ENCODE measurements at regions not wholly inside any gene's neighbourhood (a gene's known extent, or its start where the extent isn't known, plus 50 kb on each side); places are given as distances from the start of the nearest gene placed in this dataset.

DNA sequence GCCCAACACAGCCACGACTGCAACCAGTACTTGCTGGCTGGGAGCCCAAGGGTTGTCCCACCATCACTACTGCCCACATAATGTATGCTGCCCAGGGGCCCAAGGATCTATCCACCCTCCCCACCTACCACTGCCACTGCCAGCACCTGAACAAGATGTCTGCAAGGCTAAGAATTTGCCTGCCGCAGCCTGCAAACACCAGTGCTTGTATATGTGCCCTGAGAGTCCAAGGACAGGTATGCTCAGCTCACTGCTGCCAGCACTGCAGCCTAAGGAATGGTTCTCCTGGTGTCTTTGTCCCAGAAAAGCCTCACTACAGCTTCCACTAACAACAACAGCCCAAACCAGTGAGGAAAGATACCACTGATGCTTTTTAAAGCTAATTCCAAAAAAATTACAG, 1174.0 kb downstream of the SORCS1 start:
- no peak for TF ChIP-seq CTCF (IDR thresholded peaks at IDR 0.05; ENCODE audit: insufficient read depth, low read length, poor library complexity, severe bottlenecking)
- Histone ChIP-seq H3K36me3 (ENCODE audit: low read length) (no peaks in the 10 kb centered on the region), H3K9ac (ENCODE audit: low read length) (no peak overlapping the region), H2AFZ (ENCODE audit: low read depth, low read length, severe bottlenecking) (no peak overlapping the region), H3K9me3 (ENCODE audit: insufficient read depth, low read length) (no peaks in the 10 kb centered on the region), H3F3A (ENCODE audit: insufficient read depth) (no peaks in the 10 kb centered on the region), H3K9me2 (replicated peaks; ENCODE audit: insufficient read depth, low read length) (no peaks in the 10 kb centered on the region), H3K27me3 (ENCODE audit: low read length) (no peaks in the 10 kb centered on the region), H3K4me2 (ENCODE audit: low read depth, low read length, poor library complexity, severe bottlenecking) (no peak overlapping the region), H3K4me3 (ENCODE audit: insufficient read depth, low read length, poor library complexity, severe bottlenecking) (no peak overlapping the region), H3K27ac (ENCODE audit: low read depth, low read length) (no peak overlapping the region), H3K79me2 (ENCODE audit: insufficient read depth, low read length) (no peaks in the 10 kb centered on the region), H4K20me1 (ENCODE audit: low read depth, low read length) (no peaks in the 10 kb centered on the region)

DNA sequence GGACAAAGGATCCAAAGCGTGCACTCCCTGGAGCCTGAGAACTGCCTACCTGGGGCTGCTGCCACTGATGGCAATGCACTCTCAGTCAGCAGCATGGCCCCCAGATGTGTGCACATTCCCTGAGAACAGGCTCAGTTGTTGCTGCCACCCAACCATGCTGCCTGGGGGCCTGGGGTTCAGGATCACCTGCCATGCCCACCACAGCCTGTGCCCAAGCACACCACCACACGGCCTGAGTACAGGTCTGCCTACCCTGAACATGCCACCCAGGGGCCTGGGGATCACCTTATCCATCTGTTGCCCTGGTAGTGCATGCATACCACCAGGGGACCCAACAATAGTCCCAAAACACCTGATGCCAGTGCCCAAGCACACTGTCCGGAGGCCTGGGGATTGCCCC, 1174.5 kb downstream of the SORCS1 start:
- Histone ChIP-seq H3K4me3 (ENCODE audit: insufficient read depth, low read length, poor library complexity, severe bottlenecking) (no peak overlapping the region), H2AFZ (ENCODE audit: low read depth, low read length, severe bottlenecking) (no peak overlapping the region)
- TF ChIP-seq CTCF (IDR thresholded peaks at IDR 0.05; ENCODE audit: insufficient read depth, low read length, poor library complexity, severe bottlenecking) (no peak), EZH2phosphoT487 (conservative IDR thresholded peaks at IDR 0.05; ENCODE audit: low read length) (no peak)

DNA sequence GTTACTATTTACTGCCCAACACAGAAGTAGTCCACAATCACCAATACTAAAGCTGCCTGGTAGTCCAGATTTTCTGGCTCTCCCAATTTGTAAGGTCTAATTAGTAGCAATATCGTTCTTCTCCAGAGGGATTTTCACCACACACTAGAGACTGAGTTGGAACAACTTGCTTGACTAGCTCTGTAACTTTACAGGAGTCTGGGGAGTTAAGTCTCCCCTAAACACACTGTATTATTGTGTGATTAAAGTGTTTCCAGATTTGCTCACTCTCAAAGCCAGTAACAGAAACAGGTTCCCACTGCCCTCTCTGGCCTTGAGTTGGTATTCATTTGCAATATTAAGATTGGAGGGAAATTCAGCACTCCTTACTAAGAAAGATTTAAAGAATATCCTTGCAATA, 1175.7 kb downstream of the SORCS1 start:
- Histone ChIP-seq H3K27ac (ENCODE audit: low read depth, low read length) (no peak overlapping the region), H3K9ac (ENCODE audit: low read length) (no peak overlapping the region), H4K20me1 (ENCODE audit: low read depth, low read length) (no peaks in the 10 kb centered on the region), H3F3A (ENCODE audit: insufficient read depth) (no peaks in the 10 kb centered on the region), H3K4me3 (ENCODE audit: insufficient read depth, low read length, poor library complexity, severe bottlenecking) (no peak overlapping the region), H3K4me2 (ENCODE audit: low read depth, low read length, poor library complexity, severe bottlenecking) (no peak overlapping the region), H3K79me2 (ENCODE audit: insufficient read depth, low read length) (no peaks in the 10 kb centered on the region), H3K9me2 (replicated peaks; ENCODE audit: insufficient read depth, low read length) (no peaks in the 10 kb centered on the region), H3K27me3 (ENCODE audit: low read length) (no peaks in the 10 kb centered on the region), H3K36me3 (ENCODE audit: low read length) (no peaks in the 10 kb centered on the region), H3K9me3 (ENCODE audit: insufficient read depth, low read length) (no peaks in the 10 kb centered on the region), H2AFZ (ENCODE audit: low read depth, low read length, severe bottlenecking) (no peak overlapping the region)
- no peak for TF ChIP-seq CTCF (IDR thresholded peaks at IDR 0.05; ENCODE audit: insufficient read depth, low read length, poor library complexity, severe bottlenecking)
- no peak for TF ChIP-seq EZH2phosphoT487 (conservative IDR thresholded peaks at IDR 0.05; ENCODE audit: low read length)

More for the DNA sequence above, 1174.5 kb downstream of the SORCS1 start:
- no peaks in the 10 kb centered on the region for H3K36me3 ChIP-seq (ENCODE audit: low read length)
- H3K27ac ChIP-seq (ENCODE audit: low read depth, low read length): no peak overlapping the region
- no peaks in the 10 kb centered on the region for H3F3A ChIP-seq (ENCODE audit: insufficient read depth)
- no peak overlapping the region for H3K4me2 ChIP-seq (ENCODE audit: low read depth, low read length, poor library complexity, severe bottlenecking)
- no peaks in the 10 kb centered on the region for H4K20me1 ChIP-seq (ENCODE audit: low read depth, low read length)
- H3K27me3 ChIP-seq (ENCODE audit: low read length): no peaks in the 10 kb centered on the region
- no peak overlapping the region for H3K9ac ChIP-seq (ENCODE audit: low read length)
- H3K9me2 ChIP-seq (replicated peaks; ENCODE audit: insufficient read depth, low read length): no peaks in the 10 kb centered on the region
- H3K9me3 ChIP-seq (ENCODE audit: insufficient read depth, low read length): no peaks in the 10 kb centered on the region
- H3K79me2 ChIP-seq (ENCODE audit: insufficient read depth, low read length): no peaks in the 10 kb centered on the region
